HepG2 (cell line): ENCODE measurements at regions not wholly inside any gene's neighbourhood (a gene's known extent, or its start where the extent isn't known, plus 50 kb on each side); places are given as distances from the start of the nearest gene placed in this dataset.

Experiments used
- ATAC-seq: fragments of 200-7000 bp; cut with Tn5 transposase; 3 replicates; pipeline ENCODE4 v1.9.1; 2020; ENCODE audit warnings: mild to moderate bottlenecking, moderate library complexity
- BruUV-seq: library from RNA; stranded (reverse); fragments of 400-500 nt; replicated peaks from 2 replicates; lab custom pipeline; 2021; lab: Mats Ljungman, UMichigan
- CTCF ChIA-PET: fragments of 300-600 bp; formaldehyde crosslinking; extraction: SDS; loops from one replicate; lab custom pipeline; 2021; ENCODE audit warnings: low total read pairs, inconsistent platforms, low intra/inter-chr PET ratio; lab: Yijun Ruan, JAX
- POLR2A ChIA-PET: fragments of 350-600 bp; sonication (Branson Sonifier 250); formaldehyde crosslinking; loops from one replicate; lab custom pipeline; 2020; ENCODE audit warnings: antibody characterized with exemption, inconsistent platforms; lab: Yijun Ruan, JAX
- DNase-seq: peaks from one replicate; pipeline ENCODE4 v3.0.0-alpha.2; 2015; ENCODE audit warnings: low spot score
- FAIRE-seq: peaks from 3 replicates; lab custom pipeline; 2011; peaks lifted over from hg19 to GRCh38; lab: Jason Lieb, UNC
- H2AFZ ChIP-seq: one replicate; pipeline ENCODE4 v1.6.1; 2011; ENCODE audit warnings: low read length, inconsistent platforms
- H3K27ac ChIP-seq: fragments of 300-600 bp; 3 replicates; pipeline ENCODE4 v1.8.0; 2011; ENCODE audit warnings: mixed run types, mild to moderate bottlenecking, mixed read lengths, low read length, inconsistent platforms; ENCODE audit not compliant: insufficient read depth; ENCODE audit errors: extremely low read length
- H3K27me3 ChIP-seq, 2 experiments: fragments of 200-600 bp in 1 of 2; 2 replicates in 1 of 2; 3 replicates in 1 of 2; pipeline versions ENCODE4 v1.6.0 to v1.8.0; 2011; ENCODE audit warnings: low read length in 2 of 2, mild to moderate bottlenecking in 2 of 2, moderate library complexity in 2 of 2, inconsistent platforms in 1 of 2; ENCODE audit not compliant: insufficient read depth in 2 of 2, control insufficient read depth in 1 of 2
- H3K36me3 ChIP-seq, 2 experiments: fragments of 200-600 bp in 1 of 2; replicated peaks in 1 of 2; 2 replicates in 1 of 2; 3 replicates in 1 of 2; pipeline versions ENCODE4 v1.5.1 to v1.8.0; 2011; ENCODE audit warnings: low read length in 2 of 2, inconsistent platforms in 1 of 2; ENCODE audit not compliant: insufficient read depth in 2 of 2, control insufficient read depth in 1 of 2
- H3K4me1 ChIP-seq: 2 replicates; pipeline ENCODE4 v1.5.1; 2012; ENCODE audit warnings: low read length, inconsistent platforms; ENCODE audit not compliant: insufficient read depth
- H3K4me2 ChIP-seq: 2 replicates; pipeline ENCODE4 v1.6.0; 2011; ENCODE audit warnings: low read depth, low read length, inconsistent platforms
- H3K4me3 ChIP-seq, 3 experiments: fragments of 200-600 bp in 1 of 3; sonication (generic), shearing (Covaris generic) in 1 of 3; replicated peaks in 1 of 3; 2 replicates each; pipeline ENCODE4 v1.5.1; 2011 to 2016; ENCODE audit warnings: low read length in 3 of 3, inconsistent platforms in 2 of 3, low read depth in 2 of 3, mild to moderate bottlenecking in 2 of 3, control low read depth in 1 of 3, mixed read lengths in 1 of 3; ENCODE audit not compliant: insufficient read depth in 1 of 3
- H3K79me2 ChIP-seq: one replicate; pipeline ENCODE4 v1.6.1; 2011; ENCODE audit warnings: low read length, inconsistent platforms; ENCODE audit not compliant: insufficient read depth
- H3K9ac ChIP-seq: 2 replicates; pipeline ENCODE4 v1.6.0; 2011; ENCODE audit warnings: mild to moderate bottlenecking, low read depth, low read length, inconsistent platforms; ENCODE audit not compliant: insufficient read depth
- H3K9me3 ChIP-seq: 2 replicates; pipeline ENCODE4 v1.5.1; 2012; ENCODE audit warnings: mild to moderate bottlenecking, low read length
- H4K20me1 ChIP-seq: 2 replicates; pipeline ENCODE4 v1.6.0; 2011; ENCODE audit warnings: inconsistent platforms, mild to moderate bottlenecking, low read length, moderate library complexity; ENCODE audit not compliant: insufficient read depth
- CHD4 ChIP-seq: fragments of 200-600 bp; sonication (generic); IDR thresholded peaks from 2 replicates; pipeline ENCODE4 v1.7.0; 2017; ENCODE audit warnings: mild to moderate bottlenecking, low read length, borderline replicate concordance
- IKZF1 ChIP-seq: fragments of 450-650 bp; IDR thresholded peaks from 2 replicates; pipeline ENCODE4 v1.7.1; 2016
- IKZF4 ChIP-seq: sonication (generic); formaldehyde crosslinking; IDR thresholded peaks from 2 replicates; pipeline ENCODE4 v1.5.1; 2020; ENCODE audit warnings: borderline replicate concordance, mild to moderate bottlenecking, low read depth, missing genetic modification reagents; ENCODE audit errors: not compliant biosample characterization
- KDM4B ChIP-seq: sonication (generic); formaldehyde crosslinking; IDR thresholded peaks from 2 replicates; pipeline ENCODE4 v1.4.0; 2020; ENCODE audit warnings: missing genetic modification reagents
- NR2F1 ChIP-seq, 2 experiments: fragments of 450-650 bp in 1 of 2; formaldehyde crosslinking in 1 of 2; IDR thresholded peaks; 2 replicates each; pipeline versions ENCODE4 v1.5.0 to v1.6.1; 2016 to 2020; ENCODE audit warnings: mild to moderate bottlenecking in 1 of 2, missing compliant biosample characterization in 1 of 2, missing genetic modification reagents in 1 of 2, moderate library complexity in 1 of 2
- RAD51 ChIP-seq: fragments of 450-650 bp; IDR thresholded peaks from 2 replicates; pipeline ENCODE4 v1.6.1; 2016; ENCODE audit warnings: borderline replicate concordance
- REL ChIP-seq: sonication (generic); formaldehyde crosslinking; conservative IDR thresholded peaks from 2 replicates; pipeline ENCODE4 v1.8.0; 2022; ENCODE audit warnings: mild to moderate bottlenecking, missing genetic modification reagents, moderate library complexity
- SUZ12 ChIP-seq: fragments of 150-350 bp; IDR thresholded peaks from 2 replicates; pipeline ENCODE4 v1.6.1; 2014; ENCODE audit warnings: low read depth, low read length
- TFDP1 ChIP-seq: IDR thresholded peaks from 2 replicates; pipeline ENCODE4 v1.6.1; 2016; ENCODE audit warnings: missing compliant biosample characterization, missing genetic modification reagents, borderline replicate concordance
- ZNF510 ChIP-seq: sonication (generic); formaldehyde crosslinking; IDR thresholded peaks from 2 replicates; pipeline ENCODE4 v1.4.0; 2020; ENCODE audit warnings: low read depth, mild to moderate bottlenecking, missing genetic modification reagents
- WGBS: methylation state at CpG from one replicate; pipeline ENCODE4 v1.1.6; 2017; ENCODE audit warnings: low lambda C conversion rate; 5-methylcytosine and 5-hydroxymethylcytosine counted together
- in situ Hi-C: cut with HindIII; loops from 2 replicates; pipeline ENCODE4 v1.10.0; 2017; ENCODE audit warnings: low pct_unique_long_range_greater_than_20kb; ENCODE audit not compliant: extremely low pct_ligation_motif_present
- intact Hi-C: fragments of 100-400 bp; cut with micrococcal nuclease; formaldehyde crosslinking; loops from one replicate; pipeline ENCODE4 v1.10.0; 2022; ENCODE audit not compliant: unreplicated experiment
- TF ChIP-seq, protein P1 (sequence below): sonication (generic); formaldehyde crosslinking; IDR thresholded peaks from 2 replicates; pipeline ENCODE4 v1.5.1; 2020; ENCODE audit warnings: missing genetic modification reagents, mild to moderate bottlenecking, borderline replicate concordance

DNA sequence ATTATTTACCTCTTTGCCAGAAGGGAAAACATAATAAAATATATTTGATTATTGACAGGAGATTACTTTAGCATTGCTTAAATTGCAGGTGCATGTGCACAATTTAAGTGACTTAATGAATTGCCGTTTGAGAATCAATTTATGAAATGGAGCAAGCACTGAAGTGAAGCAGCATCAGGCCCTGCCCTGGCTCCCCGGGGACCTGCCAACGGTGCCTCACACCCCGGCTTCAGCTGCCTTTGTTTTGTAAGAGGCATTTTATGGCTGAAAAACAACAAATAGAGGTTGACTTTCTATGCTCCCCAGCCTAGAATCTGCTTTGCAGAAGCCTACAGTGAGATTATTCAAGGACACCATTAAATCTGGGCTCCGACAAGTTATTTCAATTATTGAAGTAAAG, 359.1 kb upstream of the IRX4 start:
- Histone ChIP-seq H3K4me3 (no peak overlapping the region), H3K27ac (no peak overlapping the region), H3K9me3 (no peaks in the 10 kb centered on the region), H2AFZ (no peak overlapping the region), H3K36me3 (no peaks in the 10 kb centered on the region), H3K4me1 (no peaks in the 10 kb centered on the region), H3K4me2 (no peak overlapping the region), H3K79me2 (no peaks in the 10 kb centered on the region), H3K9ac (no peak overlapping the region), H3K27me3 (peaks cover 0 to 8% of the 10 kb centered on the region in 2 experiments; a peak in 1 of 5 replicates), H4K20me1 (no peaks in the 10 kb centered on the region)
- no TSS peak for BruUV-seq
- intact Hi-C loops (no loop called here), in situ Hi-C loops (no loop called here)
- ATAC-seq (no peak), DNase-seq (no peak), FAIRE-seq (no peak)
- TF ChIP-seq, protein P1, sequence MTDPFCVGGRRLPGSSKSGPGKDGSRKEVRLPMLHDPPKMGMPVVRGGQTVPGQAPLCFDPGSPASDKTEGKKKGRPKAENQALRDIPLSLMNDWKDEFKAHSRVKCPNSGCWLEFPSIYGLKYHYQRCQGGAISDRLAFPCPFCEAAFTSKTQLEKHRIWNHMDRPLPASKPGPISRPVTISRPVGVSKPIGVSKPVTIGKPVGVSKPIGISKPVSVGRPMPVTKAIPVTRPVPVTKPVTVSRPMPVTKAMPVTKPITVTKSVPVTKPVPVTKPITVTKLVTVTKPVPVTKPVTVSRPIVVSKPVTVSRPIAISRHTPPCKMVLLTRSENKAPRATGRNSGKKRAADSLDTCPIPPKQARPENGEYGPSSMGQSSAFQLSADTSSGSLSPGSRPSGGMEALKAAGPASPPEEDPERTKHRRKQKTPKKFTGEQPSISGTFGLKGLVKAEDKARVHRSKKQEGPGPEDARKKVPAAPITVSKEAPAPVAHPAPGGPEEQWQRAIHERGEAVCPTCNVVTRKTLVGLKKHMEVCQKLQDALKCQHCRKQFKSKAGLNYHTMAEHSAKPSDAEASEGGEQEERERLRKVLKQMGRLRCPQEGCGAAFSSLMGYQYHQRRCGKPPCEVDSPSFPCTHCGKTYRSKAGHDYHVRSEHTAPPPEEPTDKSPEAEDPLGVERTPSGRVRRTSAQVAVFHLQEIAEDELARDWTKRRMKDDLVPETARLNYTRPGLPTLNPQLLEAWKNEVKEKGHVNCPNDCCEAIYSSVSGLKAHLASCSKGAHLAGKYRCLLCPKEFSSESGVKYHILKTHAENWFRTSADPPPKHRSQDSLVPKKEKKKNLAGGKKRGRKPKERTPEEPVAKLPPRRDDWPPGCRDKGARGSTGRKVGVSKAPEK (CRISPR knock-in tag), result no peak
- no peak for TF ChIP-seq KDM4B
- no peak for TF ChIP-seq IKZF4
- no peak for TF ChIP-seq NR2F1 (CRISPR knock-in tag; IDR thresholded peaks at IDR 0.05)
- TF ChIP-seq IKZF1, result no peak
- TF ChIP-seq CHD4, result no peak
- no peak for TF ChIP-seq TFDP1
- no peak for TF ChIP-seq SUZ12
- no peak for TF ChIP-seq ZNF510 (CRISPR knock-in tag)
- no peak for TF ChIP-seq REL
- no peak for TF ChIP-seq RAD51
- POLR2A ChIA-PET, result no interaction called here
- CTCF ChIA-PET, result no interaction called here
- 0% methylated on average over 5 of the region's 5 CpGs for WGBS
